HL-60/S4 (cell line): ENCODE measurements at regions not wholly inside any gene's neighbourhood (a gene's known extent, or its start where the extent isn't known, plus 50 kb on each side); places are given as distances from the start of the nearest gene placed in this dataset.
"Not testable (repeated sequence)": the region's sequence is repeated elsewhere in the genome, so short reads cannot be mapped to it uniquely, and the experiment has no call there.

ENCODE experiments used
- in situ Hi-C: fragments of 300-500 bp; cut with MboI; formaldehyde crosslinking; loops from 2 replicates; pipeline ENCODE4 v1.14.3; 2022; ENCODE audit warnings: low sequenced_read_pairs

DNA sequence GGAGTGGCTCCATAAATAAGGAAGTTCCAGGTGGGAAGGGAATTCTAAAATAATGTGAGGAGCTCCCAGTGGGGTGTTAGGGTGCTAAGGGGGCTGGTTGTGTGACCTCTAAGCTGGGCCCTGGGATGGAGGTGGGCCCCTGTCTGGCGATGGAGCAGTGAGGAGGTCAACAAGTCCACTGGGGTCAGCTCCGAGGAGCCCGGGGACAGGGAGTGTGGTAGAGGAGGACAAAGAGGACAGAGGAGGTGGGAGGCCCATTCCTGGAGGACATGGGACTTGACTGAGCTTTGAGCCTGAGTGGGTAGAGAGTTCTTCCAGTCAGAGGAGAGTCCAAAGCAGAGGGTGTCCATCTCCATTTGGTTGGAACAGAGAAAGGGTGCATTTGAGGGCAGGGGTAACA, 390.2 kb downstream of the TSHZ3 start:
- in situ Hi-C loops: no loop called here

DNA sequence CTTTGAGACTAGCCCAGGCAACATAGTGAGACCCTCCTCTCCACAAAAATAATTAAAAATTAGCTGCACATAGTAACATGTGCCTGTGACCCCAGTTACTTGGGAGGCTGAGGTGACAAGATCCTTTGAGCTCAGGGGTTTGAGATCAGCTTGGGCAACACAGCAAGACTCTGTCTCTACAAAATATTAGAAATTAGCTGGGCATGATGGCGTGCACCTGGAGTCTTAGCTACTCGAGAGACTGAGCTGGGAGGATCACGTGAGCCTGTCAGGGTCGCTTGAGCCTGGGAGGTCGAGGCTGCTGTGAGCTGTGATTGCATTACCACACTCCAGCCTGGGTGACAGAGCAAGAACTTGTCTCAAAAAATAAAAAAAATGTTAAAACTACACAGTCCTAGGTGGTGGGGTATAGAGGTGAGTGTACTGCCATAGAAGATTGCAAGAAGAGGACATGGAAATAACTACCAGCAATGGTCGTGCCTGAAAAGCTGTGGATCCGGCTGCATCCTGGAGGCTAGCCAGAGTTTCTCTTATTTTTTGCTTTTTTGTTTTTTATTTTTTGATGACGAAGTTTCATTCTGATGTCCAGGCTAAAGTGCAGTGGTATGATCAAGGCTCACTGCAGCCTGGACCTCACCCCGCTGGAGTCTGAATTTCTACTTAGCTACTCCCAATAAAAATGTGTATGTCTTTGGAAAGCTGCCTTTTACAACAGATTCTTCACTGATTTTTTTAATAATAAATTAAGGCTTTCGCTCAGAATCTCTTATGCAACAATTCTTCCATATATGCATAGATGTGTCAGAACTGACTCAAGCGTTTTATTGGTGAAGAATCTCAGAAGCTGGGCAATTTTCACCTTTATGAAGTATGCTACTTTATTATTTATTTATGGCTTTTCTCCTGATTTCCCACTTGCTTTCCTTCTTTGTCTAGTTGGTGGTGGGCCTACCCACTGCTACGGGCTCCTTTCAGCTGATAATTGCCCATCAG, 393.8 kb downstream of the TSHZ3 start:
- in situ Hi-C loops: no loop called here

DNA sequence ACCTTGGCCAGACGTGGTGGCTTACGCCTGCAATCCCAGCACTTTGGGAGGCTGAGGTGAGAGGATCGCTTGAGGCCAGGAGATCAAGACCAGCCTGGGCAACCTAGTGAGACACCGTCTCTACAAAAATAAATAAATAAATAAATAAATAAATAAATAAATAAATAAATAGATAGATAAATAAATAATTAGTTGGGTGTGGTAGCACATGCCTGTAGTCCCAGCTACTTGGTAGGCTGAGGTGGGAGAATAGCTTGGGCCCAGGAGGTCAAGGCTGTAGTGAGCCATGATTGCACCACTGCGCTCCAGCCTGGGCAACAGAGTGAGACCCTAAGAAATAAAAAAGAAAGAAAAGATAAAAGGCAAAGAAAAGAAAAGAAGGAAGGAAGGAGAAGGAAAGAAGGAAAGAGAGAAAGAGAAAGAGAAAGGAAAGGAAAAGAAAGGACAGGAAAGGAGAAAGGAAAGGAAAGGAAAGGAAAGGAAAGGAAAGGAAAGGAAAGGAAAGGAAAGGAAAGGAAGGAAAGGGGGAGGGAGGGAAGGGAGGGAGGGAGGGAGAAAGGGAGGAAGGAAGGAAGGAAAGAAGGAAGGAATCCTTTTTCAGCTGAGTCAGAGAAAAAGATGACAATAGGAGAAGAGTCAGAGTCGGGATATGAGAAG, 404.8 kb downstream of the TSHZ3 start:
- in situ Hi-C loops: not testable (repeated sequence)

DNA sequence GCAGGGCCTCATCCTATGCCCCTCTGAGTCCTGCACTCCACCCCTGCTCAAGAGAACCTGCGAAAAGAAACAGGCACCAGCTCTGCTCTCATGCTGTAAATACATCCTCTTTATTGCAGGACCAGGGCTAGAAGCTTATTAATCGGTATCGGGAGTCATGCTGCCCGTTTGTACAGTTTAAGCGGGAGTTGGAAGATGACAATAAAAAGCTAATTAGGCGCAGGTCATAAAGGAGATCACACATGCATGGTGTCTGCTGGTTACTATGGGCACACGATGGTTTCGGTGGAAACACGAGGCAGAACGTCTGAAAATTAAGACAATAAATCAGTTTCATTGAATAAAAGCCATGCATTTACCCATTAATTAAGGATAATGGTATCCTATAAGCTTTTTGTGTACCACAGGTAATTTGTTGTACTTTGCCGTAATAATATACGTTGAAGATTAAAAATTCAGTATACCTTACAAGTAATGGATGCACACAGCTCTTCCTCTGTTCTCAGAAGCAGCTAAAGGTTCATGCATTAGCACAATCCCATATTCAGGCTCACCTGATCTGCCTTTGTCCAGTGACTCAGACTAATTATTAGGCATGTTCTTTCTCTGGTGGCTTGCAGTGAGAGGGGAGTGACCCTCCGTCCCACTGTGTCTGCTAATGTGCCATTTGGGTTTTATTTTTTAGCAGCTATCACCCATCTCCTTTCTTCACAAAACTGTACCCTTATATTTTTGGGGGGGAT, 406.0 kb downstream of the TSHZ3 start:
- in situ Hi-C loops: no loop called here

DNA sequence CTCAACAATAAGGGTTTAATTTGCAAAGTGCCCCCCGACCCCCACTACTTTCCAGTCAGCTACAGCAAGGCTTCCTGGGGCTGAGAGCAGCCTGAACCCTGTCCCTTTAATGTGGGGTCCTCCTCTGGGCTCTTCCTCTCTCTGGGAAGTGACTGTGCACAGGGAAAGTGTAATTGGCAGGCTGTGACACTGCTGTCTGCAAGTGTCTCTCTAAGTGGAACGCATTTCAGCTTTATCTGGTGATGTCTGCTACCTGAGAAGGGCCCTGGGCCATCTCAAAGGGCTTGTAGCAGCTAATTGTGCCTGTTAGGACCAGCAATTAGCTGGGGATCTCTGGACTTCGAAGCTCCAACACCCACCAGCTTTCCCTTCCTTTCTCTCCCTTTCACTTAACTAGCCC, 406.6 kb downstream of the TSHZ3 start:
- in situ Hi-C loops: no loop called here

DNA sequence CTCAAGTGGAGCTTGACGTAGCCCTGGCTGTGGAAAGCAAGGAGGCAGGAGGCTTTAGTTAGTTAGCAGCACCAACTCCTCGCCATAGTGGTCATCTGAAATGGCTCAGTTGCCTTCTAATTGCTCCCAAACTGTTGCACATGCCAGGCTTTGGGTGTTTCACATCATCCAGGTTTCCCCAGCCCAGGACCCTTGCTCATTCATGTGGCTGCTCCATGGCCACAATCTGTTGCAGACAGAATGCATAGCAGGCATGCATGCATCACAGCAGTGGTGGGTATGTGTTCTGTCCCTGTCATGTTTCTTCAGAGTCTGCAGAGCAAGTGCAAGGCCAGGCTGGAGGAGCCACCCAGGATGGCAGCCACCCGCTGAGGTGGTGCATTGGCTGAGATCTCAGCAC, 407.6 kb downstream of the TSHZ3 start:
- in situ Hi-C loops: no loop called here

DNA sequence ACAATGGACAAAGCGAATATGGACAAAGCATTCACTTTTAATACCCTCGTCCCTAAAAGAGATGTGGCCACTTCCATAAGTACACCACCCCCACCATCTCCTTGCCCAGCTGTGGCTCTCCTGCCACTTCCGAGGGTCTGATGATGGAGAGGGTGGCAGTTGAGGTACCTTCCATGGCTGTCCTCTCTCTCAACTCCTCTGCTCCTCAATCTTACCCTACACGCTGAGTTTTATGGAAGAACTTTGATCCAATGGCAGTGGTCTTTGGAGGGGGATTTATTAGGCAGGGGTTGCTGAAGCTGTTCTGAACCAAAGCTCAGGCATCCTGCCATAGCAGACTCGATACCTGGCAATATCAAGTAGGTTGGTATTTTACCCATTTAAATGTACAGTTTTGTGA, 413.0 kb downstream of the TSHZ3 start:
- in situ Hi-C loops: no loop called here

DNA sequence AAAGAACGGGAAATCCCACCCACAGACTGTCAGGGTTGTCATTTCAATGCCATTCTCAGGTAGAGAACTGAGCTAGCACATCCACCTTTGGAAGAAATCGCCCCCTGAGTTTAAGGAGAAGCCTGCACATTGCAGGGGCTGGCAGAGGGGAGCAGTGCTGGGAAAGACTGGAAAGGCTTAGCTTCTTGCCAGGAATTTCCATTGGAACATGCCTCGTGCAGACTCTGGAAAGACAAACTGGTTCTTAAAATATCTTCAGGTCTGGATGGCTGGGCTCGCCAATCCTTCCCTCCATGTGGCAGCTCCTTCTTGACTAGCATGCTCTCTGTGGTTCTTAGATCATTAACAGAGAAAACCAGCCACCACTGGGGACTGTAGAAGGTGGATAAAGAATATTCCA, 414.1 kb downstream of the TSHZ3 start:
- in situ Hi-C loops: no loop called here

DNA sequence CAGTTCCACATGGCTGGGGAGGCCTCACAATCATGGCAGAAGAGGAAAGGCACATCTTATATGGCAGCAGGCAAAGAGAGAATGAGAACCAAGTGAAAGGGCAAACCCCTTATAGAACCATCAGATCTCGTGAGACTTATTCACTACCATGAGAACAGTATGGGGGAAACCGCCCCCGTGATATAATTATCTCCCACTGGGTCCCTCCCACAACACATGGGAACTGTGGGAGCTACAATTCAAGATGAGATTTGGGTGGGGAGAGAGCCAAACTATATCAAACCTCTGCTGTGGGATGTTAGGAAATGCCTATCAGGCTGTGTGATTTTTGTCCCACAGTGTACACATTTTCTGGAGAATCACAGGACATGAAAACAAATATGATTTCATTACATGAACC, 415.8 kb downstream of the TSHZ3 start:
- in situ Hi-C loops: not testable (repeated sequence)

DNA sequence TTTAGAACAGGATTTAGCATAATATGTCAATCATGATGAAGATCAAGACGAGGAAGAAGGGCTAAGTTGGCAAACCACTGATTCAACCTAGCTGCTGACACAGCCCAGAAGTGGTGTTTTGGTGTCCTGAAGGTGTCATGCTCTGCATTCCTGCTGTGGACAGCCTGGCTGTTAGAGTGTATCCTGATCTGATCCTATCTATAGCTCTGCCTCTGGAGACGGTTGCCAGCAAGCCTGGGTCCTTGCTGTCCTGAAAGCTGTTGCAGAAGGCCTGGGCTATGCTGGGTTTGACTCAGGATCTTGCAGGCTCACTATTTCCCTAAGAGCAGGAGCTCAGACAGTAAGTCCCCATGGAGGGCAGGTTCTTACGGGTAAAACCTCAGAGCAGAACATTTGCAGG, 416.4 kb downstream of the TSHZ3 start:
- in situ Hi-C loops: no loop called here

DNA sequence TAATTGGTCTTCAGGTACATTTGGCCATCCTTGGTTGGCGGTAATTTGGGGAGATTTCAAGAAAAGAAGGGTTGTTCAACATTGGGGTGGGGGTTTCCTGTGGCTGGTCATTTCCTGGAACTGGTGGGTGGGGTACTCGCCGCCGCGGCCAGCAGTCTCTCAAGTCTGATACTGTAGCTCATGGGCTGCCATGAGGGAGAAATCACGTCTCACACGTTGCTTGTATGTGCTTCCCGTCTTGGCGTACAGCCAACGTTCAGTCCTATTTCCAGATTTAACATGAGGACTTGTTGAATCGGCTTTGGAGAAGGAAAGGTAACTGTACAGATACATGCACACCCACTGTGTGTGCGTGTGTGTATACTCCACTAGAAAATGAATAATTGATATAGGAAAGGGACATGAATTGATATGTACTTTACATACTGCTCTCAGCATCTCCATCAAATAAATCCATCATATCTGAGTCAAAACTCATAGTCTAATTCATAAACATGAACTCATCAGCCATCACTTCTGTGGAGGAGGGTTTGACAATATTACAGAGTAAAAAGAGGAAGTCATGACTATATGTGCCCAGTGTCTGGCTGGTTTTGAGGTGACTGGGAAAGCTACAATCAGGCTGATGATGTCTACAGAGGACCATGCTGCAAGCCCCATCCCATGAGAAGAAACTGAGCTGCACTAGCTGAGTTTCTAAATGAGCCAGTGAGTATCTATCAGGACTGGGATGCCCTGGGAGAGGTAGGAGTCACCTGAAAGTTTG, 418.1 kb downstream of the TSHZ3 start:
- in situ Hi-C loops: no loop called here

DNA sequence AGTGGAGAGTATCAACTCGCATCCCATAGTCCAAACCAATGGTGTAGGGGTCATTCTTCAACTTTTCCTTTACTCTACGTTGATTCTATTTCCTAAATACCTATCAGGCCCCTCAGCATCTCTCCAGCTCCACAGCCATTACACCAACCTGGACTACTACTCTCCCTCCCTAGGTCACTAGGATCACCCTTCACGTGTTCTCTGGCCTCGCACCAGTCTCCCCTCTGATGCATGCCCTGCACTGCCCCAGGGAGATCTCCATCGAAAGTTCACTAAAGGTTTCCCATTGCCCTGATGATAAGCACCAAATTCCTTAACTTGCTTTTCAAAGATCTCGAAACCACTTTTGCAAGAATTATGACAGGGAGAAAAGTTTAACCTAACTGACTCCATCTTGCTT, 421.5 kb downstream of the TSHZ3 start:
- in situ Hi-C loops: no loop called here

DNA sequence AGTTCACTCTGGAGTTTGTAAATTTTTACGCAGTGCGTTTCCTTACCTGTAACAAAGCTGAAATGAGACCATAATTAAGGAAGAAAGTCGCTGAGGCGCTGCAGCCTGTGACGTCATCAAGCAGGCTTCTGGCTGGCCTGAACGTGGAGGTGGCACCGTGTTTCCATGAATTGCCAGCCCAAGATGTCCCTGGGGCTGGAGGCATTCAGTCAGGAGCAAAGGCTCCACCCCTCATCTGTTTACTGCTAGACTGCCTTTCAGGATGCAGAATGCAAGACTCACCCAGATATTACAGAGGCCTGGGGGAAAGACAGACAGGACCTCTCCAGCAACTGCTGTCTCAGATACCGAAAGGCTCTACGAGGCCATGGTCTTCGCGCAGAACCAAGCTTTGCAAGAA, 424.6 kb downstream of the TSHZ3 start:
- in situ Hi-C loops: no loop called here

DNA sequence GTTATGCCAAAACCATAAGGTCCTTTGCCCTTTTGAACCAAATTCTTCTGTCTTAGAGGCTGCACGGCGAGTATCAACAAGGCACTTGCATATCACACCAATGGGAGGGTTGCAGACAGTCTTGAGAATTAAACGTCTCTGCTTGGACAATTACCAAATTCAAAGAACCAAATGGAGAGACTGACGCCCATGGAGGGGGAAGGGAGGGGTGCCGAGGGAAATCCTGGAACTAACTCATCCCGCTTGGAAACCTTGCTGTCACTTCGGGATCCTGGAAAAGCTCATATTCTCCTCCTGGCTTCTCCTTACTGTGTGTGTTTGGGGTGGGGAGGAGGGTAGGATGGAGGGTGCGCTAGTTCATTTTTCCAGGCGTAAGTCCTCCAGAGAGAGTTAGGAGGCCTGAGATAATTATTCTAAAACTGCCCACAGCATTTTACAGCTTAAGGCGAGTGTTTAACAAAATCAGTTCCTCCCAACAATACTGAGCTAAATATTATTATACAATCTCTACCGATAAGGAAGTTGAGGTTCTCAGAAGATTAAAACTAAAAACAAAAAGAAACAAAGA, 425.1 kb downstream of the TSHZ3 start:
- in situ Hi-C loops: no loop called here

DNA sequence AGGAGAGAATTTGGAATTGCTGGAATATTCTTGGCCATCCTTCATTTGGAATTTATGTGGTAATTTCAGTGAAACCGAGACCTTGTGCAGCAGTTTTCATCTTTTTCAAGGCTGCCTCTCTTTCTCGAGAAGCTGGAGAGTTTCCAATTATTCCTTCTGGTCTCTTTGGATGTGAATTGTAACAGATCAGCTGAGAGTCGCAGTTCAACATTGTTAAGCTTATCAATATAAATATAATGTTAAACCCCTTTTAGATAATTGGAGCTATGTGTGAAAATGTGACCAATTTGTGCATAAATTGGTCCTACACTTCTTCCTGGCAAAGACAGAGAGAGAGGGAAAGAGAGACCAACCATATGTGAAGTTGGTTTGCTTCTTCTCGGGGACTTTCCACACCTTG, 425.6 kb downstream of the TSHZ3 start:
- in situ Hi-C loops: no loop called here

DNA sequence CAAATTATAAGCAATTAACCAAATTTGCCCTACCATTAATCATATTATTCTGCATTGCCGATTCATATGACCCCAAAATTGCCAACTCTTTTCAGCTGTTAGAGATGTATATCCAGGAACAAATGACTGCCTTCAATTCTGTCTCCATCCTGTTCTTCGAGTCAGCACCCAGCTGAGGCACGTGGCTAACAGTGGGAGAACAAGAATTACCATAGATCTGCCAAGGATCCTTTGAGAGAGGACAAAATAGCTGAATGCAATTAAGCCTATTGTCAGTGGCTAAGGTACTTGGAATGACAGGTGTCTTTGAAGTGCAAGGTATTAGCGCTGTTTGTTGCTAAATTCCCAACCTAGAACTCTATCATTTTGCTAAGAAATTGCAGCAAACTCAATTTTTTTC, 426.1 kb downstream of the TSHZ3 start:
- in situ Hi-C loops: no loop called here

DNA sequence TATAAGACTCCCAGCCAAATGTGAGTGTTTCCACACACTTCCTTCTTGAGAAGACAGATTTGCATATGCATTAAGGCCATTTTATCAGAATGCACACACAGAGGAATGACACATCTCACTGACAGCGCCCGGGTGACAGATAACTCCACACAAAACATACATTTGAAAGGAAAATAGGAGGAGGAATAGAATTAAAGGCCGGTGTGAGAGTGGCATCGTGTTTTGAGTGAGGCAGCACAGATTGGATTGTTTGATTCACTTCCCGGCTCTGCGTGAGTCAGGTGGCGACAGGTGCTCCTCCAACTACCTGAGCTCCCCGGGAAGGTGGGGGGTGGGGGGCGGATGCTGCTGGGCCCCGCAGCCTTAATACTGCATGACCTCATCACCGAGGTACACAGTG, 429.0 kb downstream of the TSHZ3 start:
- in situ Hi-C loops: no loop called here

DNA sequence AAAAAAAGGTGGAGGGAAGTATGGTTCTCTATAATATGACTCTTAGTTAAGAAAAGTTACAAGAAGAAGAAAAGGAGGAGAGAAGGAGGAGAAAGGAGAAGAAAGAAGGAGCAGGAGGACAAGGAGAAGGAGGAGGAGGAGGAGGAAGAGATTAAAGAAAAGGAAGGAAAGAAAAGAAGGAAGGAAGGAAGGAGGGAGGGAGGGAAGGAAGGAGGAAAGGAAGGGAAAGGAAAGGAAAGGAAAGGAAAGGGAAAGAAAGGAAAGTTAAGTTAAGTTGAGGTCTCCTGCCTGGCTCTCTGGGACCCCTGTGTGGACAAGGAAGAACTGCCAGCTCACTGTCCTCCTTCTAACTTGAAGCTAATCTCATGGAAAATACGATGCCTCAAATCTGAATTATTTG, 429.5 kb downstream of the TSHZ3 start:
- in situ Hi-C loops: no loop called here

DNA sequence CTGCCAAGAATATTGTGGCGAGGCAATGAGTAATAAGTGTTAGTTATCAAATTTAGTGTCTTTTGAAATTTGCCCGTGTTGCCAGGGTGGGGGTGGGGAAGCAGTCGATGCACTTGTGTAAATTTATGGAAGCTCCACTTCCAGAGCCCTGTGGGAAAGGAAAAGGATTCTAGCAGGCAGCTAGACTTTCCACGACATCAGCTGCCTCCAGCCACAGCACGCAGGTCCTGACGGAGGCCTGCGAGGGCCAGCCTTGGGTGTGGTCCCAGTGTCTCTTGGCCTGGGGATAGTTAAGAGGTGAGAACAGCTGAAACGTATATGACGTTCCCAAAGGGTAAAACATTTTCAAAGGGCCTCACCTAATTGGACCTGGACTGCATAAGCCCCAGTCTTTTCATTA, 433.0 kb downstream of the TSHZ3 start:
- in situ Hi-C loops: no loop called here

DNA sequence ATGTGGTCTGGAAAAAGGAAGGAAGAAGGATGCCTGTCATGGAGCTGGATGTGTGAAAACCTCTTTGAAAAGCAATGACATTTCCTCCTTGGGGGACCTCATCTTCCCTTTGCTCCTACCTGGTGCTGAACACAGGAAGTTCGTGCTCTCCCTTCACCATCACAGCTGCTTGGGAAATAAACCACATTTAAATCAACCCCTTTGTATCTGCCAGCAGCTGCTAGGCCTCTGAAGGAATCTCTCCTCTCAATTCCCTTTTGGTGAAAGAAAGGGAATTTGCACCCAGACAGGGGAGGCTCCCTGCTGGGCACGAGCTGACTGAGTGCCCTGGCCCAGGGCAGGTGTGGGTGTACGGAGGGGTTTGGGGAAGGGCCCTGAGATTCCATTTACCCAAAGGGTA, 437.7 kb downstream of the TSHZ3 start:
- in situ Hi-C loops: no loop called here
